GM18517 (cell line): ENCODE measurements at regions not wholly inside any gene's neighbourhood (a gene's known extent, or its start where the extent isn't known, plus 50 kb on each side); places are given as distances from the start of the nearest gene placed in this dataset.
"Not testable (repeated sequence)": the region's sequence is repeated elsewhere in the genome, so short reads cannot be mapped to it uniquely, and the experiment has no call there.

ENCODE experiments used
- ATAC-seq: cut with Tn5 transposase; IDR thresholded peaks from one replicate; pipeline ENCODE4 v1.9.1; 2021; ENCODE audit warnings: mild to moderate bottlenecking, moderate library complexity; ENCODE audit not compliant: unreplicated experiment

DNA sequence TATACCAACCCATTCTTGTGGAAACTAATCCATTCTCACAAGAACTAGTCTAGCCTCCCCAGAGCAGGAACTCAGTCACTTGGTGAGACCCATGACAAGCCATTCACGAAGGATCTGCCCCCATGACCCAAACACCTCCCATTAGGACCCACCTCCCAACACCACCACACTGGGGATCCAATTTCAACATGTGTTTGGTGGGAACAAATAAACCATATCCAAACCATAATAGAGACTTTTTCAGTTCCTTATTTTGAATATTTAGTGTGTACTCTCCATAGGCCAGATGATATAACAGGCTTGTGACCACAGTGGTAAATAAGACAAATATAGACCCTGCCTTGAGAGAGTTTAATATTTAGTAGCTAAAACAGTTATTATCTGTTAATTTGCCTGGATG lies 227.5 kb upstream of the SERP2 start:
- ATAC-seq: no peak

DNA sequence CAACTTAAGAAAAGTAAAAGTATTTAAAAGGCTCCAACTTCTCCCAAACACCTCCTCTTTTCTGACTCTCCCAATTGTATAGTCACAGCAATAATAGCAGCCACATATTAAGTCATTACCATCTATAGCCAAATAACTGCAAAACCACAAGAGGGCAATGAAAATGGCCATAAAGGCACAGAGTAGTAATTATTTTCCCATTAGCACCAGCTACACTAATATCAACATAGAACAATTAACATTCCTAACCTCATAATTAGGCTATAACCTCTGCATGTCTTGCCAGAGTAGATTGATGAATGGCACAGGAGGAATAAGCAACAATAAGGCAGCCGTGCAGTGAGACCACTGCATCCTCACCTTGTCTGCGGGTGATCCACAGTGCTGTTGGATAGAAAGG lies 226.4 kb upstream of the SERP2 start:
- no peak for ATAC-seq

DNA sequence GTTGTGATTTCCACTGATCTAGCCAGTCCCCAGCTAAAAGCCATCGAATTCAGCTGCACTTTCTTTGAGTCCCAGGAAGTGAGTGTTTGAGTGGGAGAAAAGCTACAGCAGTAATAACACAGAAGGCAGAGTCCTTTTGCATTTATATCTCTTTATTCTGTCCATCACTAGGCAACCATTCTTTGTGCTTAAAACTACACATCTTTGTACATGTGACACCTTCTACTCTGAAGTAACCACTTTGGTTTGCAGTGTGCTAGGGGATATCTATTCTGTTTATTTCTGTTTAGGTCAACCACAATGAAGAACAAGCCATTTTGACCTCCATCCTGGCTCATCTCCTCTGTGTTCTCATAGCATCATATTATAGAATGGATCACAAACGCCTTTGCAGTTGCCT lies 226.0 kb upstream of the SERP2 start:
- no peak for ATAC-seq

DNA sequence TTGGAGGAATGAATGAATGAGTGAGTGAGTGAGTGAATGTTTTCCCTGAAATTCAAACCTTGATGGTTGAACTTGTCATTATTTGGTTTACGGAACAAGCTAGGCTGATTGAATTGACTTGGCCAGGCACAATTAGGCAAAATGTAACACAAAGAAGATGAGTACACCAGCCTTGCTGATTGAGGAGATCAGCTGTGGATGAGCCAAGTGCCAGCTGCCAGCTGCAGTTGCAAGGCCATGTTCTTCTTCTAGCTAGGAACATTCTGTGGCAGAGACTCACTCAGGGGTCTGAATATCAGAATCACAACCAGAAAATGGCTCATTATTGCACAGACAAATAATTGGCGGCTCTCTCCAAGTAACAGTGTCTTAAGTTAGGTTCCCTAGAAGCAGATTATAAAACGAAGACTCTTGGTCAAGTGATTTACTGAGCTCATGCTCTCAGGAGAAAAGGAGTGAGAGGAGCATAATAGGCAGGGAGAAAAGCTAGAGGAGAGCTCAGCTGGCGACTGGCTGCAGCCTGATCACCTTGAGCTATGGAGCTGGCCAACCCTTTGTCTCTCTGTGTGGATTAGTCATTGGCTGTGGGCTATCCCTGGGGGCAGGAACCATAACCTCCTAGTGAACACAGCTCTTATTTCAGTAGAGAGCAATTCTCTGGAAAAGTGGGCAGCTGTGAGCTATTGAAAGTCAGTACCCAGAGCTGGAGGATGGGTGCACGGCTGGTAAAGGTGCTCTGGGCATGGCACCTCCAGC lies 225.3 kb upstream of the SERP2 start:
- ATAC-seq: no peak

DNA sequence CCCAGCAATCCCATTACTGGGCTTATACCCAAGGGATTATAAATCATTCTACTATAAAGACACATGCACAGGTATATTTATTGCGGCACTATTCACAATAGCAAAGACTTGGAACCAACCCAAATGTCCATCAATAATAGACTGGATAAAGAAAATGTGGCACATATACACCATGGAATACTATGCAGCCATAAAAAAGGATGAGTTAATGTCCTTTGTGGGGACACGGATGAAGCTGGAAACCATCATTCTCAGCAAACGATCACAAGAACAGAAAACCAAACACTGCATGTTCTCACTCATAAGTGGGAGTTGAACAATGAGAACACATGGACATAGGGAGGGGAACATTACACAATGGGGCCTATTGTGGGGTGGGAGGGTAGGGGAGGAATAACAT lies 224.4 kb upstream of the SERP2 start:
- not testable (repeated sequence) for ATAC-seq

DNA sequence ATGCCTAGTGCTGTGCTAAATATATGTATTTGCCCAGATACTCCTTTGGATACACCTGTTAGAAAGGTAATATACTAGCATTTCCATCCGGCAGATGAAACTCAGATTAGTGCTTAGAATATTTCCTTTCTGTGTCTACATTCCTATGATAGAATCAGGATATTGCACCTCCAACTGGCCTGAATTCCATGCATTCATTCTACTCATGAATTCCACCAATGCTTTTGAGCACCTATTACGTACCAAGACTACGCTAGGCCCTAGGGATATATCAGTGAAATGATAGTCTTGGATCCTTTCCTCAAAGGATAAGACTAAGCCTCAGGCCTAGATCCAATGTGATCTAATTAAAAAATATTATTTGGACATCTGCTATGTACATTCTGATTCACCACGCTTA lies 223.8 kb upstream of the SERP2 start:
- ATAC-seq: no peak

DNA sequence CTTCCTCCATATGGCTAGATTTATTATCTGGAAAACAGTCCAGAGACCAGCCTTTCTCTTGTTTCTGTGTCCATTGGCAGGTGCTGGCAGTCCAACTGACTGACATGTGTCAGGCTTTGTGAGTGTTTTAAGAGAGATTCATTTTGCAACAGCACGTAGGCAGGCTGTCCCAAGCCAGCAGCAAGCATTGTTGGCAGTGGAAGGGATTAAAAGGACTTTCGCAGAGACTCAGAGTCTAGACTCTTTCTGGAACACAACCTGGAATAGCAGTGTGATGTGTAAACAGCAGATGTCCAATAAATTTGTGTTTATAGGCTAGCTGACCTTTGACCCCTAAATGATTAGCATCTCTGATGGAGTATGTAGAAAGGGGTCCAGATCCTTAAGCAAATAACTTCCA lies 222.2 kb upstream of the SERP2 start:
- ATAC-seq: no peak

DNA sequence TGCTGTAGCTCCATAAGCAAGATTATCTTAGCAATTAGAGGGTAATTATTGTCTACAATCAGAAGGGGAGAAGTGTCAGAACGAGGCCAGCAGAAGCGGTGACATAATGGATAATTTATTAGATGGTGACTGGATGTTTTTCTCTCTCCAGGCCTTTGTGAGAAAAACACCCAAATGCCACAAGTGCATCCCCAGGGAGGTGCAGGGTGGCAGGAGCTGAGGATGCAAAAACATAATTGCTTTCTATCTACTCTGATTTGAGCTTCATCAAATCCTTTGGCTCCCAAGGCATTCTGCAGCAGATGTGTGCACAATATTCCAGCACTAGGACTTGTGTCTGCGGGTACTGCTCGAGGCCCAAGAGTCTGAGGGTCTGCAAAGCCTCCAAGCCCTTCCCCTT lies 220.1 kb upstream of the SERP2 start:
- ATAC-seq: no peak

DNA sequence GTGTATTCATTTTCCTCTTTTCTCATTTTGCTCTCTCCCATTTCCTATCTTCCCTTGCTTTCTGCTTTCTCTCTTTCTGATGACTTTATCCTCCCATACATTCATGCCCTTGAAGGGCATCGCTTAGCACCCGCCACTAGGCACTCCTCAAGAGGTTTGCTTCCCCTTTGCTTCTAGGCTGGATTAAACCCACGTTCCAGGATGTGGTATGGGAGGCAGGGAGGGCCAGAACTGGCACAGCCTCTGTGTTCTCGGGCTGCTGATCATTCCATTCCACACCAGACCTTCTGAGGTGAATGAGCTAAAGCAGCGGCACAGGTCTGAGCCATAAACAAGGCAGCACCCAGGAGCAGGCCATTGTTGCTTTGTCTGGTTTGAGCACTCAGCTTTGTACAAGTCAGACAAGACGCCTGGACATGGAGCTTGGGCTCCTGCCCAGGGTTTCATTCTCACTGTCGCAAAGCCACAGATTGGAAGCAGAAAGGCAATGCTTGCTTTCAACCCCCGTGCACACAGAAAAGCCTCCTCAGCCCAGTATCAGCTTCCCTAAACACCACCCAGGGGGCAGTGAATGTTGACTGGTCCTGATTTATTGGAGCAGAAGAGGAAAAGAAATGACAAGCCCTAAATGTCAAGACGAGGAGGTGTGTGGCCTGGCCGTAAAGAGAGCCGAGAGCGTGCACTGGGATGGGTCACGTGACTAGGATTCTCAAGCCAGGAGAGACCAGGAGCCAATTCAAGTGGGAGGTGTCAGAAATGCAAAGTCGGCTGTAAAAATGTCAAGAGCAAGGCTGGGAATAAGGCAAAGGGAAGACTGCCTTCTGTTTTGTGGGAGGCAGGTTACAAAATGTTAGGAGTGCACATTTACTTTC lies 218.0 kb upstream of the SERP2 start:
- ATAC-seq: no peak

DNA sequence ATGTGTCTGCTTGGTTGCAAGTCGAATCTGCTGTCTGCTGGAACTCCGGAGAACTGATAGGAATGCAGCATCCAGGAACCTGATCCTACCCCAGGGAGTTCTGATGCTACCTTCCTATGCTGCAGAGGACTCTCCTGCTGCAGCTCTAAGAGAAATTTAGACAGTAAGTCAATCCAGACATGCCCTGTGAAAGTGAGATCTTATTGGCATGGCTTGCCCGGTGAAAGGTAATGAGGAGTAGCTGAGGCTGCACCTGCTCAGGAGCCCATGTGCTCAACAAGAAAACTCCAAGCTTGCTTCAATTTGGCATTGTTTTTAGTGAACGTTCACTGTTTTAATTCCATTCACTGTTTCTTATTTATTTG lies 217.3 kb upstream of the SERP2 start:
- no peak for ATAC-seq

DNA sequence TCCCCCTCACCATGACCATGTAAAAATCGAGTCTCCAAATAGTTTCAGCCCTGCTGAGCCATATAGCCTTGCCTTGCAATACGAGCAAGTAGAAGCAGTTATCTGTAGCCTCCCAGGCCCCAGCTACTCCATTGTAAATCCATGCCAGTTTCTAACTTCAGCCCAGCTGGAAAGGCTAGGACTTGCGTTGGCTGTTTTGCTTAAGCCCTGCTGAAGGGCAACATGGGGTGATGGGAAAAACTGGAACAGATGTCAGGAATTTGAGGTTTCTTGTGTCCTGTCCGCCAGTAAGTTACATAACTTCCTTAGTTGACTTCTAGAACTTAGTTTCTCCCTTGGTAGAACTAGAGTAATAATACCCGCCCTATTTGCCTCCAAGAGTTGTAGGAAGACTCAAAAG lies 216.0 kb upstream of the SERP2 start:
- ATAC-seq: no peak

DNA sequence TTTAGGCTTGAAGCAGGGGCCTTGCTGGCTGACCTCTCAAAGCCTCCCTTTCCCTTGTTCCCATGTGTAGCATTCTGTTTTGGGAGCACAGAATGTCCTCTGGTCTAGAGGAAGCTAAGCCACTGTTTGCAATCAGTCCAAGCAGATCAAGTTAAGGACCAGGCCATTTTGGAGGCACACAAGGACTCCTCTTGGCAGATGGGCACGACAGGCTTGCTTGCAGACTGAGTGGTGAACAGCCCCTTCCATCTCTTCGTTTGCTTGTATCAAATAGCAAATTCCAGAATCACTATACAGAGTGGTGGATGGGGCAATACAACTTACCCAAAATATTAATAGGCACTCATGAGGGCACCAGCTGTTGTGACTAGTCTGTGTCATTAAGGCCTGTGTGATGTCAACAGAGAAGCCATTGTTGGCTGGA lies 215.5 kb upstream of the SERP2 start:
- no peak for ATAC-seq

DNA sequence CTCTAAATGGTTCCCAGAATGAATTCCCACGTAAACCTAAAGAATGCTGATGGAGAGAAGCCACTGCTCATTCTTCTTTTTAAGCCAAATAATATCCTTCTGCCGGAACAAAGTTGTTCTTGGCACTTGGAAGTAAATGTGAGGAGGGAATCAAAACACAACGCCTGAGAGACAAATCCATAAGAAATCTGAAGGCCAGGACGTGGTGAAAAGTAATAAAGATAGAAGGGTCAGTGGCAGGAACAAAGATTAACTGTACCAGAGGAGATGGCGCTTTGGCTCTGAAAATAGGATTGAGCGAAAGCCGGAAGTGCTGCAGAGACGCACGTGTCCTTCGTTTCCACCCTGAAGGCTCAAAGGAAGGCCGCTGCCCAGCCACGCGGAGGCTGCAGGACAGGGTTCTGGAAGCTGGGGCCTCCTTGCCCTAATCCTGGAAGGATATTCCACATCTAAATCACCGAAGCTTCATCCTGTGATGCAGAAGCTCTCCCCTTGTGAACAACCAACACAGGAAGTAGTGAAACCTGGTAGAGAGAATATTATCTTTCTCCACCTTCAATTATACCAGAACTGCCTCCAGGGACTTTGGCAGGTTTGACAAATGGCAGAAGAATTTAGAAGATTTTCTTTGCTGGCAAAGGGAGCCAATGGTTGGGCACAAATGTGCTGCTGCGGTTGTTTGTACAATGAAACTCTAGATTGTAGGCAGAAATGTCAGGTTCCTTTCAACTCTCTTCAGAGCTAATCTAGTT lies 214.6 kb upstream of the SERP2 start:
- no peak for ATAC-seq

DNA sequence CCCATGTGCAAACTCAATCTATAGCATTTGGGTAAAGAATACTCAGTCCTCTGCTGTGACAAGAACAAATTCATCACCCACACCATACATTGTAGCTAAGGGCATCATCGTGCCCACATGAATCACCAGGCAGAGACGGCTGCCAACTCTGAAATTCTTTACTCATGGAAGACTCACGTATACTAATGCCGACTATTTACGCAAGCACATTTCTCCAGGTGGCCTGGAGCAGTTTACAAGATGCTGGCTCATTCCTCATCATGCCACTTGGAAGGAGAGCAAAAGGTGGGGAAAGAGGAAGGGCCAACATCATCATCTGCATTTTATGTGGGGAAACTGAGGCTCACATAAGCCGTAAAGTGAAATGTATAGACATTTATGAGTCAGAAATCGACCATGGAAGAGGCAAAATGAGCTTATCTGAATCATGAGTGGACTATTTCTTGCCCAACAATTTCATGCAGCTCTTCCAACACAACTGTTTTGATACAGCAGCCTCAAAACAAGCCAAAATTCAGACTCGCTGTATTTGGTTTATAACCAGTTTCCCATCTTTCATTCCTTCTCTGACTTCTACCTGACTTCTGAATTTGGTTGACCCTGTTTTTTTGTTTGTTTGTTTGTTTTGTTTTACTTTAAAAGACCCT lies 213.9 kb upstream of the SERP2 start:
- ATAC-seq: no peak

DNA sequence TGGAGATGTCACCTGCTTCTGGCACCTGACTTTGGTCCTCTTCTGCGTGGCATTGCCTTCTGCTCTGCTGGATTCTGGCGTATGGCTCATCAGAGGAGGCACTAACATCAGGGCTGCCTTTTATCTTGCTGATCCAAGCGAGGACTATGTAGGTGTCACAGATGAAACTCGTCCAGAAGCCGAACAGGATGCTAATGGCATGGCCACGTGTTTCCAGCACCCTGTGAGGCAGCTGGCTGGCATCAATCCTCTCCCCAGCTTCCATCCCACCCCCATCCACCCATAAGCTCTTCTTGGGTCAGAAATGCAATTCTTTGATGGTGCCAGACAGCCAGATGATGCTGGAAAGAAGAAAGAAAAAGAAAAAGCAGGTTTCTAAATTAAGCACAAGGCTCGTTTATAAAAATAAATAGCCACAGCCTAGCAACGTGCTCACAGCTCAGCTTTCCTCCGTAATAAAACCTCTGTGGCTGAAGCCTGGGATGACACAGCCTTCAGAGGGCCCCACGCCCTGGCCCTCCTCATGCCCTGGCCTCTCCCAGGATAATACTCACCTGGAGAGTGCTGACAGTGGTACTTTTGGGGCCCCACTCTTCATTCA lies 212.9 kb upstream of the SERP2 start:
- ATAC-seq: no peak

DNA sequence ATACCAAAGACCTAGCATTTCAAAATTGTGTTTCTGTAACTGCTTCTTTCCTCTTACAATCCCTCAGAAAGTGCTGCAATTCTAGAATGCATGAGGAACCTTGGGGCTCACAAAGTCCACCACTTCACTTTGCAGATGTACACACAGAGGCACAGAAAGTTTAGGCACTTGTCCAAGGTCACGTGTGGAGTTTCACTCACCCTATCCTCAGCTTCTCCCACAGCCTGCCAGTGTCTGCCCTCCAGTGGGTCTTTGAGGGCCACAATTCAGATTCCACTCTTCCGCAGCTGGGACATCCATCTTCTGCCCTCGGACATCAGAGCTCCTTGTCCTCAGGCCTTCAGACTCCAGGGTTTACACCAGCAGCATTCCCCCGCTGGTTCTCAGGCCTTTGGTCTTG lies 210.5 kb upstream of the SERP2 start:
- ATAC-seq: no peak

DNA sequence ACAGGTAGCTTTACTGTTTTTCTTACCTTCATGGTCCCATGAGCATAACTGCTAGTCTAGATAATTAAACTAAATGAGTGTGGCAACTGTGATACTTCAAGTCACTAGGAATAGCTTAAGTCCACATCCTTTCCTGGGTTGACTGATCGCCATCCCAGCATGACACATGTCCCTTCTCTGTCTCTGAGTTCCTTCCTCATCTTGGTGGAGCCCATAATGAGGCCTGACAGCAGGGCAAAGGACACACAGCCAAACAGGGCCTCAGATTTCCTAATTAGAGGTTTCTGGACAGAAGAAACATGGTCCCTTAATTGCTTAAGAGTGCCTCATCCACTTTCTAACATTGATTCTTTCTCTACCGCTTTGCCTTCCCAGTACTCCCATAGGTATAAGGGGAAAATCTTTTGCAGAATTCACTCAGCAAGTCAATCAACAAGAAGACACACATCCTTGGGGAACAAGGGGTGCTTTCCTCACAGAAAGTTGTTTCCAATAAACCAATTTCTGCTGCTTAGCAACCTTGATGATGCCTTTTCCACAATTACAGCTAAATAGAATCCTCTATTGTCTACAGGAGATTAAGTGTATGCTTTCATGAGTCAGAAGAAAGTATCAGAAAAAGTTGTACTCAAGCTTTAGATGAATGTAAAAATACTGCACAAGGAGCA lies 208.3 kb upstream of the SERP2 start:
- no peak for ATAC-seq

DNA sequence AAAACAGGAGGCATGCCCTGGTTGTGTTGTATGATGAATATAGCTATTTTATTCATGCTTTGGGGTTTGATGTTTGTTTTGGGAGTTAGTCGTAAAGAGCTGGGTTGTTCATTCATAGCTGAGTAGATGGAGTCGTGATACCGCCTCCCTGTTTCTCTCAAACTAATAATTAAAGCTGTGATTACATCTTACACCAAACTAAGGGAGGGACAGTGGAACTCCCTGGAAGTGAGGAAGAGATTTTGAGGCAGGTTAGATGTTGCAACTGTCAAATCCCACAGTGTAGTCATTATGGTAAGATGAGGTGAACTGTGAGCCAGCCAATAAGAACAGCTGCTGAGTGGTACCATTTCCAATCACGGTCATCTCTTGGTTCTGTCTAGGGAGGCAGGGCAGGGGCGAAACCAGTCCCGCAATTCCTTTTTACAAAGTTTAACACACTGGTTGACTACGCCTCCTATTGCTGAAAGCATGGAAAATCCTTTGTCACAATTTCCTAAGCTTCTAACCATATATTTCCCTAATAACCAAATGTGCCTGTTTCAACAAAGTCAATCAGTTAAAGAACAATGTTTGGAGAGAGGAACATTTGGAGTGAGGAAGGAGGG lies 207.6 kb upstream of the SERP2 start:
- no peak for ATAC-seq

DNA sequence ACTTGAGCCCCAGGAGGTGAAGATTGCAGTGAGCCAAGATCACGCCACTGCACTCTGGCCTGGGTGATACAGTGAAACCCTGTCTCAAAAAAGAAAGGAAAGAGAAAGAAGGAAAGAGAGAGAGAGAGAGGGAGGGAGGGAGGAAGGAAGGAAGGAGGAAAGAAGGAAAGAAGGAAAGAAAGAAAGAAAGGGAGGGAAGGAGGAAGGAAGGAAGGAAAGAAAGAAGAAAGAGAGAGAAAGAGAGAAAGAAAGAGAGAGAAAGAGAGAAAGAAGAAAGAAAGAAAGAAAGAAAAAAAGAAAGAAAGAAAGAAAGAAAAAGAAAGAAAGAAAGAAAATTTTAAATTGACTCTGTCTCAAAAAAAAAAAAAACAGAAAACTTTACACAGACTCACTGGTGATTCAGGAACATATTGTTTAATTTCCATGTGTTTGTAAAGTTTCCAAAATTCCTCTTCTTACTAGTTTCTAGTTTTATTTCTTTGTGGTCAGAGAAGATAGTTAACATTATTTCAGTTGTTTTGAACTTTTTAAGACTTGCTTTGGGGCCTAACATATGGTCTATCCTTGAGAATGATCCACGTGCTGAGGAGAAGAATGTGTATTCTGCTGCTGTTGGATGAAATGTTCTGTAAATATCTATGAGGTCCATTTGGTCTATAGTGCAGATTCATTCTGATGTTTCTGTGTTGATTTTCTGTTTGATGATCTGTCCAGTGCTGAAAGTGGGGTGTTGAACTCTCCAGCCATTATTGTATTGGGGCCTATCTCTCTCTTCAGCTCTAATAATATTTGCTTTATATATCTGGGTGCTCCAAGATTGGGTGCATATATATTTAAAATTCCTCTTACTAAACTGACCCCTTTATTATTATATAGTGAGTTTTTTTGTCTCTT lies 204.4 kb upstream of the SERP2 start:
- ATAC-seq: no peak
